ENCODE measurements at regions not wholly inside any gene's neighbourhood (a gene's known extent, or its start where the extent isn't known, plus 50 kb on each side); places are given as distances from the start of the nearest gene placed in this dataset.

DNA sequence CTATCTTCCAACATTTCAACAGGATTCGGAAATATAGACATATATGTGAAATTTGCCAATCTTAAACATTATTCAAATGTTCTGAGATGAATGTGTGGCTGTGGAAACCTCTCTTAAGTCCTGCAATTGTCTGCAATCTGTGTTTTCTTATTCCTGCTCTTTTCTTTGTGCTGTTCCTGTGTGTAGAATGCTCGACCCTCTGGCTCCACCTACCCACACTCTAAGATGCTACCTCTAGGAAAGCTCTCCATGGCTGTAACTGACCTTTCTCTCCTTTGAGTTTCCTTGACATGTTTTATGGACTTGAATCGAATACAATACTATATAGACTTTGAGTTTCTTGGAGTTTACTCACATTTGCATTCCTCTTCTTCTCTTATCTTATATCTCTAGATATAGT, 120.6 kb upstream of the ASTN2 start:
- TF ChIP-seq POLR2A (IDR thresholded peaks at IDR 0.05; ENCODE audit: low read depth, low read length) (no peak), TAF1 (IDR thresholded peaks at IDR 0.05; ENCODE audit: borderline replicate concordance, low read depth, low read length) (no peak), POLR2AphosphoS5 (IDR thresholded peaks at IDR 0.05; ENCODE audit: low read depth, low read length) (no peak)

All from GM12892 (cell line).